Nucleus accumbens (tissue), 56 donors: ENCODE measurements at regions not wholly inside any gene's neighbourhood (a gene's known extent, or its start where the extent isn't known, plus 50 kb on each side); places are given as distances from the start of the nearest gene placed in this dataset.

Source experiments
- DNase-seq, 56 donors: peaks; one replicate each; lab custom pipeline; 2025; lab: John Stamatoyannopoulos, UW

DNA sequence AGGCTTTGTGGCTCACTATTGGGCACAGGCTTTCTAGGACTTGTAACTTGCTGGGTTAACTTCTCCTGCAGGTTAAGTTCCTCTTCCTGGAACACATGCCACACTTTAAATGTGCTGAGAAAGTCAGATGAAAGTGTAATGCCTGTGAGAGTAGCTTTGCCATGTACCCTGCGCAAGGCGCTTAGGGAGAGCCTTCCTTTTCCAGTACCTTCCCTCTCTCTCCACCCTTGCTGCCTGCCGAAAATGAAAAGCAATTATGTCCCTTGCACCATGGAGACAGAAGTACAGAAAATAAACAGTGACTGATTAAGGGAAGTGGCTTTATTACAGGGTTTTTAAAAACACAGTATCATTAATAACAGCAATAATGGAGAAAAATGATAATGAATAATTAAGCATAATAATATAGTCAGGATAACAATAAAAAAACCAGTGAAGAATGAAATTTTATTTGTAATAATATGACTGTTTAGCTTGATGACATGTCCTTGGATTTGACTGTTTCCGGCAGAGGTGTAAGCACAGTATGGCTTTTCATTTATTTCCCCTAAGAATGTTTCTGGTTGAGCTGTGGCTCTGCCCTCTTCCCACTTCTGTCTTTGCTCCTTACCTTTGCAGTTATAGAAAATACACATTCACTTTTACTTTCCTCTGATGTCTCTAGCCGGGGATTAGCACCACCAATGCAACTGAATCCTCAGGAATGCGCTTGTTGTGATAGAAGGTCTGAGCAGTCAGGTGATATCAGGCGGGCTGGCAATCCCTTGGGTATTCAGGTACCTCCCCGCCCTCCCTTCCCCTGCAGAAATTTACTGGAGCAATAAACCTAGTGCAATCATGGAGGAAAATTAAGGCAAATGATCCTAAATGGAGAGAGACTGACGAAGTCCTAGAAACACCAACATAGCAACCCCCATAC lies 472.3 kb upstream of the CITED2 start:
- peak in 1 of 56 donors; percentile 1 for DNase-seq

- no peak for DNase-seq
Measured at GRCh38 chr6:139844907-139845306, 470.5 kb upstream of the CITED2 start.

DNA sequence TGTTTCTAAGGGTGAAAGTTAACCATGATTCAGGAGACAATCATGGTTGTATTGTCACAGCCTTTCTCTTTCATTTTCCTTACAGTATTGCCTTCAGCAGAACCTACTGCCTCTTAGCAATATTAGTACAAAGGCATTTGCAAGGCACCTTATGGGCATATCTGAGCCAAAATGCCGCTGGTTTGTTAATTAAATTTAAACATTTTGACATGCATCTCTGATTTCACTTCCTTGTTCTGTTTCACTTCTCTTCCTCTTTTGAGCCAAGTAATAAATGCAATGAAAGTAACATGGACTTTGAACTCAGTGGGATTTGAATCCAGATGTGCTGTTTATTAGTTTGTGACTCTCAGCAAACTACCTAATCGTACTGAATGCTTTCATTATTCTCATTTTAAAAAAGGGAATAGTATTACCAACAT lies 467.4 kb upstream of the CITED2 start:
- DNase-seq = no peak

- DNase-seq = peak in 16 of 56 donors; percentile 1 to 27 (median 5)
Measured at GRCh38 chr6:139839506-139840156, 465.2 kb upstream of the CITED2 start.

- DNase-seq = no peak
Measured at GRCh38 chr6:139834232-139834631, 459.8 kb upstream of the CITED2 start.

DNA sequence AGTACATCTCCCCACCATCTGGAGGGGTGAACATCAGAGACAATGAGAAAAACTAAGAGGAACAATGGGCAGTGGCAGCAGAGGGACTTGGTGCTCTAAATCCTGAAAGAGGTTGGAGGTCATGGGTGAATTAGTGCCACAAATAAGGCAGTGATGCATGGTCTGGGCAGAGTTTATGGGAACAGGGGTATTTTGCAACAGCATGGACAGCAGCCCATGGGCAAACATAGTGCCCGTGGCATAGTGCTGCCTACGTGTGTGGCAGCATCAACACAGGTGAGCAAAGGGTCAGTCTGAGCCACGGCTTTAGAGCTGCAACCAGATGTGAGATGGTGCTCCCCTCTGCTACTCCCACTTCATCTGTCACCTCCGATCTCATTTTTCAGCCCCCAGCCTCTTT lies 459.1 kb upstream of the CITED2 start:
- DNase-seq = no peak

DNA sequence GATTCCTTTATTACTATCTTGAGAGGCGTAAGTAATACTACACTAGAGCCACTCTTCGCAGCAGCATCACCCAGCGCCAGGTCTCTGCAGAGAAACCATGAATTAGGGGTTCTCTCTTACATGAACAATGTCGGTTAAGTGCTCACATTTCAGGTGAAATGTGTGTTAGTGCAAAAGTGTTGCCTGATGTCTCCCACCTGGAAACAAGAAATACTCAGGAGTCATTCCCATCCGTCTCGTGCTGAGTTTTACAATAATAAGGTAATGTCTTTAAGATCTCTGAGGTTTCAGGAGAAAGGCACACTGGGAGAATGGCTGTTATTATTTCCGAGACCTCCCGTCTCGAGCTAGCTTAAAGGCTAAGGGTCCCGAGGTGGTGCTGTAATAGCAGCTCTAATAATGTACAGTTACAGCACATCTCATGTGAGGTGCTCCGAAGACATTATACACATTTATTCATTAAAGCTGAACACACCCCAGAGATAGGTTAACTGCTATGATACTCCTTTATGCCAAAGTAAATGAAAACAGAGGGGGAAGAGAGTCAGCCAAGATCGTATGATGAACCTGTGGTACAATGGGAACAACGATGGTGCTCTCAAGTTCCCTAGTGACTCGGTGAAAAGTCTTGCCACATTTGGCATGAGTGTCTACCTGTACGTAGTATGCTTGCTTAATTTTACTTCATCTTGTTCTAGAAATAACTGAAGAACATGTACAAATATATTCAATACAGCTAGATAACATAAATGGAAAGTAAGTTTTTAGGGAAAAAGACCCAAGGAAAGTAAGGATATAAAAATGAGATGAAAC lies 458.3 kb upstream of the CITED2 start:
- DNase-seq = no peak

DNA sequence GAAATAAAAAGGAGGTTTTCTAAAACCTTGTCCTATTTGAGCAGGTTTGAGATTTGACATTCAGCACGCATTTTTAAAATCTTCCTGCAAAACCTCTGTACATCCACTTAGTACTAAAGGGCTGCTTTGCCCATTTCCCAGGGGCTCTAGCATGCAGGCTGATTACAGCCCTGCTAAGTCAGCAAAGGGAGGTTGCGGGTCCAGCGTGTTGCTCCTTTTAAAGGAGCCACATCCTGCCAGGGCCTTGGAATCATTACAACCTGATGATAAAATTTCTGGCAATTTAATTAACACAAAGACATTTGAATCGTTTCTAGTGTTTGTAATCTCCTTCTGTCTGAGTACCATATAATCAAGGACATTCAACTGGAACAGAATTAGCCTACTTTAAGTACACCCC lies 455.1 kb upstream of the CITED2 start:
- DNase-seq = no peak

DNA sequence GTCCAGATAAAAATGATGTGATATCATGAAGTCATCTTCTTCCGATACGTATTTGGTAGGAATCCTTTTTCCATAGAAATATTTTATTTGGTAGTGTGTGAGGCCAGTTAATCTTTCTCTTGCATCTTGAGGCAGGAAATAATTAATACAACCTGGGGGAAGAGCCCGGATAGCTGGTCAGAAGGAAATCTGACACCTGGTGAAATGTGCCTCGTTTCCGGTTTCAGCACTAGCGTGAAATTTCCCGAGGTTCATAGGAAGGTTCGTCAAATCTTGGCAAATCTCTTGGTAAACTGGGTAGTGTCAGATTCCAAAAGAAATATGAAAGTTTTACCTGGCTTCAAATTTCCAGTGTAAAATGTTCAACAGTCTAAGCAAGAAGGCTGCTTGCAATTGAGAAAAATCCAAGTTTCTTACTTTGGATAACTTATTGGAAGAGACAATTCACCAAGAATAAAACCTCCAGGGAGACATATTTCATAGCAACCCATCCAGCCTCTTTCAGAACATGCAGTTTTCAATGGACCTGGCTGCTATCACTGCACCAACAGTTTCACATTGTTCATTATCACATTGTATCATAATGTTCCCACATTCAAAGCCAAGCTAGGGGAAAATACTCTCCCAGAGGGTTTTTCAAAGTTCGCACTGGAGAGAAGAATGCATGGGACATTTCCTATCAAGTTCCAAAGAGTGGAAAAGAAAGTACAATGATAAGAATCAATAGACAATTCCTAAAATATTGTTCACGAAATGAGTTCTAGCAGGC lies 454.5 kb upstream of the CITED2 start:
- DNase-seq = no peak

DNA sequence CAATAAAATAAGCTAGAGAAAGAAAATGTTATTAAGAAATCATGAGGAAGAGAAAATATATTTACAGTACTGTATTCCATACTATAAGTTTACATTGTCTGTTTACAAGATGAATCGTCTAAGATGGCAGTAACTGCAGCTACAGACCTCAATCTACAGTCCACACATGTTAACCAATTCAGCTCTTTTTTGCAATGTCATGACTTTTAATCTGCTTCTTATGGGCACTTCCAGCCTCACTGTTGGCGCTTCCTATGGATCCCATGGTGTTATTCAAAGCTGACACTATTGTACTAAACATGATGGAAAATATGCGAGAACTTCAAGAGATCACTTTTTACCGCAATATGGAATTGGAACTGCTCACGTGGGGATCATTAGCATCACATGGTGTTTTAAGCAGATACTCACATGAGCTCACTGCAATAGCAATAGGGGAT lies 451.5 kb upstream of the CITED2 start:
- DNase-seq = no peak

- DNase-seq = no peak
Measured at GRCh38 chr6:139824864-139825263, 450.4 kb upstream of the CITED2 start.

DNA sequence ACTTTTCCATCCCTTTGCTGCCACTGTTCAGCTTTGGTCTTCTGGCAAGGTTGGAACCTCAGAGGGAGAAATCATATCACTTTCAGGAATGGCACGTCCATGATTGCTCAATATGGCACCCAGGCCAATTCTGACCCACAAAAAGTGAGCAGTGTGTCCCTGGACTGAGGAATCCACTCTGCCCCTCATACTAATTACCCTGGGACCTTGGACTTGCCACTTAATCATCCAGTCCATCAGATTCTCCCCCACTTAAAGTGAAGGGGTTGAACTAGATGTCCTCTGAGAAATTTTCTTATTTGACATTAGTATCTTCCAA lies 449.3 kb upstream of the CITED2 start:
- no peak for DNase-seq

GRCh38 chr6:139823099-139823807 lies 448.8 kb upstream of the CITED2 start:
- no peak for DNase-seq

DNA sequence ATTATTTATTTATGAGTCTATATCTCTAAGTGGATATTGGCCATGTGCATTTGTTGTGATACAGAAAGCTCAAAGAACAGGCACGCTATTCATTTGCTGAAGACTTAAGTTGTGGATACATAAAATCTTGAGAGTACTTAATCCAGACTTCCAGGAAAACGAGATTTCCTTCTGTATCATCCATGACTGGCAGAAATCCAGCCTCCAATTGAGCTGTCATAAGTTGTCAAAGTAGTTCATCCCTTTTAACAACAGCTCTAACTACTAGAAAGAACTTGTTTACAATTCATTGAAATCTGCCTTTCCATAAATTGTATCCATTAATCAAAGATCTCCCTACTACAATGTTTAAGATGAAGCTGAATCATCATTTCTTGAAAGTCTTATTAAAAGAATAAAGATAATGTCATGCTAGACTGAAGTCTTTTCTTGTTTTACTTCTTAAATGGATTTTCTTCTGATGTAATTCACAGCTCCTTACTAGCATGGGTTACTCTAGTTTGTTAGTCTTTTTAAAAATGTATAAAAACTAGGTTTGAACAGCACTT lies 447.3 kb upstream of the CITED2 start:
- no peak for DNase-seq

- no peak for DNase-seq
Measured at GRCh38 chr6:139820210-139820609, 445.8 kb upstream of the CITED2 start.

DNA sequence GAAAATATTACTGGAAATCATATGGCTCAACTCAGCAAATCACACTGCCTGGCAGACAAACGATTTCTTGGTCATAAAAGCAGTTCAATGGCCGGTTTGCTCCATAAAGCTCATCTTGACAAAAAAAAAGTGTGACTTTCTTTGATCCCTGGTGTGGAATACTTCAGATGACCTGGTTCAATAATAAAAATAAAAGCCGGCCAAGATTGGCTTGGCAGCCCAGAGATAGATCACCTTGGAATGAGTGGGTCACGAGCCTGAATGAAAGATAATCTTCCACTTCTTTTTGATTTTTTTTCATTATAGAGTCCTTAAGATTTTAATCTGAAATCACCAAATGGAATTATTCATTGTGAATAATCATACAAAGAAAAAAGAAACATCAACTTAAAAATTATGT lies 445.3 kb upstream of the CITED2 start:
- no peak for DNase-seq

- DNase-seq = no peak
Measured at GRCh38 chr6:139812939-139813338, 438.5 kb upstream of the CITED2 start.

DNA sequence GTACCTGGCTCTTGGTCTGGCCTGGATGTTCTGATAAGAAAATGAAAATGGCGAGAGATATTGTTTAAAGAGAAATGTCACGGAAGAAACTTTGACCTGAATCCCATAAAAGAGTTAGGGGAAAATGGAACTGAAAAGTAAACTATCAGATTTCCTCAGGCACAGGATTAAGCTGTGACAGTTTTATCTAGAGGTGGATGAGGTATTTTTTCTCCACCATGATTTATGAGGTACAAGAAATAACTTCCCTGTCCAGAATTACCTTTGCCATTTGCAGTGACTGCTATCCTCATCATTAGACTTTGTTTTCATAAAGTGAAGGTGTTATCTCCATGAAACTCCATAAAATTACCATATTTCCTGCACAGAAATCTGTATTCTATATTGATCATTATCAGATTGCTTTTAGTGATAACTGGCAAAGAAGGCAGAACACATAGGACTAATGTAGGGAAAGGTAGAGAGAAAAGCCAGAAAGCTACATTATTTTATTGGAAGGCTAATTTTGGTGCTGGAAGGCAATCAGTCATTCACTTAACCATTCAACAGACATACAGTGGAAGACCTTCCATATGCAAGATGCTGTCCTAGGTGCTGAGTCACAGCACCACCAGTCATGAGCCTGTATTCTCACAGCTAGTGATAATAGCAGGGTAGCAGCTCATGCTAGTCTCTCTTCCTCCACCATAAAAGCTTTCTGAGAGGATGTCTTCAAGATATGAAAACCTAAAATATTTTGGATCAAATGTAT lies 427.3 kb upstream of the CITED2 start:
- DNase-seq = no peak

DNA sequence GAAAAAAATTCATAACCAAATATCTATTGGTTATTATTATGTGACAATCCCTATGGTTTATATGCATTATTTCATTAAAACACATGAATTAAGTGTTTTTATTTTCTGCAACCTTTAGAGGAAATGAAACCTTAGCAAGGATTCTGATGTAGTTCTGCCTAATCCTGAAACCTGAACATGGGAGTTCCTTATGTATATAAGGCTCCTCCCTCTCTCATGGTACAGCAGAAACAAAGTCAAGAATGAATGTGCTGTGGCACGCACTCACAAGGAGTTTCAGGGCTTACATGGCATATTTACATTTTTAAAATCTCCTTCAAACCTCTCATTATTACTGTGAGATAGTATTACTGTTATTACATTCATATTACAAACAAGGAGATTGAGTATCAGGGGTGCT lies 426.4 kb upstream of the CITED2 start:
- DNase-seq = no peak
